ENCODE measurements at regions not wholly inside any gene's neighbourhood (a gene's known extent, or its start where the extent isn't known, plus 50 kb on each side); places are given as distances from the start of the nearest gene placed in this dataset.

DNA sequence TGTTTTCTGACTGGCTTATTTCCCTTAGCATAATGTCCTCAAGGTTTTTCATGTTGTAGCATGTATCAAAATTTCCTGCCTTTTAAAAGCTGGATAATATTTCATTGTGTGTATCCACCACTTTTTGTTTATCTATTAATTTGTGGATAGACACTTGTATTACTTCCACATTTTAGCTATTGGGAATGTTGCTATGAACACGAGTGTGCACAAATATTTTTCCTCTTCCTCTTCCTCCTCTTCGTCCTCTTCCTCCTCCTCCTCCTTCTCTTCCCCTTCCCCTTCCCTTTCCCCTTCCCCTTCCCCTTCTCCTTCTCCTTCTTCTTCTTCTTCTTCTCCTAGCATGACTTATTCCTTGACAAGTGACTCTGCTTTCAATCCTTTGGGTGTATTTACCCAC lies 51.2 kb upstream of the KL start:
- TF ChIP-seq POLR2A (IDR thresholded peaks at IDR 0.05; ENCODE audit: borderline replicate concordance, extremely low read depth, insufficient read depth, insufficient read length): no peak
- TF ChIP-seq, protein P1, sequence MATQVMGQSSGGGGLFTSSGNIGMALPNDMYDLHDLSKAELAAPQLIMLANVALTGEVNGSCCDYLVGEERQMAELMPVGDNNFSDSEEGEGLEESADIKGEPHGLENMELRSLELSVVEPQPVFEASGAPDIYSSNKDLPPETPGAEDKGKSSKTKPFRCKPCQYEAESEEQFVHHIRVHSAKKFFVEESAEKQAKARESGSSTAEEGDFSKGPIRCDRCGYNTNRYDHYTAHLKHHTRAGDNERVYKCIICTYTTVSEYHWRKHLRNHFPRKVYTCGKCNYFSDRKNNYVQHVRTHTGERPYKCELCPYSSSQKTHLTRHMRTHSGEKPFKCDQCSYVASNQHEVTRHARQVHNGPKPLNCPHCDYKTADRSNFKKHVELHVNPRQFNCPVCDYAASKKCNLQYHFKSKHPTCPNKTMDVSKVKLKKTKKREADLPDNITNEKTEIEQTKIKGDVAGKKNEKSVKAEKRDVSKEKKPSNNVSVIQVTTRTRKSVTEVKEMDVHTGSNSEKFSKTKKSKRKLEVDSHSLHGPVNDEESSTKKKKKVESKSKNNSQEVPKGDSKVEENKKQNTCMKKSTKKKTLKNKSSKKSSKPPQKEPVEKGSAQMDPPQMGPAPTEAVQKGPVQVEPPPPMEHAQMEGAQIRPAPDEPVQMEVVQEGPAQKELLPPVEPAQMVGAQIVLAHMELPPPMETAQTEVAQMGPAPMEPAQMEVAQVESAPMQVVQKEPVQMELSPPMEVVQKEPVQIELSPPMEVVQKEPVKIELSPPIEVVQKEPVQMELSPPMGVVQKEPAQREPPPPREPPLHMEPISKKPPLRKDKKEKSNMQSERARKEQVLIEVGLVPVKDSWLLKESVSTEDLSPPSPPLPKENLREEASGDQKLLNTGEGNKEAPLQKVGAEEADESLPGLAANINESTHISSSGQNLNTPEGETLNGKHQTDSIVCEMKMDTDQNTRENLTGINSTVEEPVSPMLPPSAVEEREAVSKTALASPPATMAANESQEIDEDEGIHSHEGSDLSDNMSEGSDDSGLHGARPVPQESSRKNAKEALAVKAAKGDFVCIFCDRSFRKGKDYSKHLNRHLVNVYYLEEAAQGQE (IDR thresholded peaks at IDR 0.05; ENCODE audit: low read depth): no peak
- no peak for TF ChIP-seq ELF1 (IDR thresholded peaks at IDR 0.05; ENCODE audit: borderline replicate concordance, low read depth)
- TF ChIP-seq RAD21 (IDR thresholded peaks at IDR 0.05; ENCODE audit: low read depth): no peak
- TF ChIP-seq, protein P2, sequence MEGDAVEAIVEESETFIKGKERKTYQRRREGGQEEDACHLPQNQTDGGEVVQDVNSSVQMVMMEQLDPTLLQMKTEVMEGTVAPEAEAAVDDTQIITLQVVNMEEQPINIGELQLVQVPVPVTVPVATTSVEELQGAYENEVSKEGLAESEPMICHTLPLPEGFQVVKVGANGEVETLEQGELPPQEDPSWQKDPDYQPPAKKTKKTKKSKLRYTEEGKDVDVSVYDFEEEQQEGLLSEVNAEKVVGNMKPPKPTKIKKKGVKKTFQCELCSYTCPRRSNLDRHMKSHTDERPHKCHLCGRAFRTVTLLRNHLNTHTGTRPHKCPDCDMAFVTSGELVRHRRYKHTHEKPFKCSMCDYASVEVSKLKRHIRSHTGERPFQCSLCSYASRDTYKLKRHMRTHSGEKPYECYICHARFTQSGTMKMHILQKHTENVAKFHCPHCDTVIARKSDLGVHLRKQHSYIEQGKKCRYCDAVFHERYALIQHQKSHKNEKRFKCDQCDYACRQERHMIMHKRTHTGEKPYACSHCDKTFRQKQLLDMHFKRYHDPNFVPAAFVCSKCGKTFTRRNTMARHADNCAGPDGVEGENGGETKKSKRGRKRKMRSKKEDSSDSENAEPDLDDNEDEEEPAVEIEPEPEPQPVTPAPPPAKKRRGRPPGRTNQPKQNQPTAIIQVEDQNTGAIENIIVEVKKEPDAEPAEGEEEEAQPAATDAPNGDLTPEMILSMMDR (IDR thresholded peaks at IDR 0.05 in 2 of 3, conservative IDR thresholded peaks at IDR 0.05 in 1 of 3; ENCODE audit: borderline replicate concordance in 1 of 3, insufficient read depth in 1 of 3, low read depth in 2 of 3, low read length in 2 of 3): no peak
- TF ChIP-seq FOSL1 (IDR thresholded peaks at IDR 0.05; ENCODE audit: low read depth): no peak
- TF ChIP-seq POLR2AphosphoS5 (IDR thresholded peaks at IDR 0.05; ENCODE audit: low read depth, low read length): no peak
- TF ChIP-seq TCF7L2 (IDR thresholded peaks at IDR 0.05; ENCODE audit: borderline replicate concordance, extremely low read depth, insufficient read depth, insufficient read length): no peak

All from HCT116 (cell line).